Ishikawa (cell line): ENCODE measurements at regions not wholly inside any gene's neighbourhood (a gene's known extent, or its start where the extent isn't known, plus 50 kb on each side); places are given as distances from the start of the nearest gene placed in this dataset.

Experiments
- EP300 ChIP-seq: IDR thresholded peaks from 2 replicates; pipeline ENCODE4 v1.6.1; 2012; ENCODE audit warnings: borderline replicate concordance
- TCF12 ChIP-seq: IDR thresholded peaks from 2 replicates; pipeline ENCODE4 v1.6.1; 2012; ENCODE audit warnings: low read depth
- TF ChIP-seq, protein P1 (sequence below): IDR thresholded peaks from 2 replicates; pipeline ENCODE4 v1.6.1; 2012; ENCODE audit warnings: low read depth, mild to moderate bottlenecking

DNA sequence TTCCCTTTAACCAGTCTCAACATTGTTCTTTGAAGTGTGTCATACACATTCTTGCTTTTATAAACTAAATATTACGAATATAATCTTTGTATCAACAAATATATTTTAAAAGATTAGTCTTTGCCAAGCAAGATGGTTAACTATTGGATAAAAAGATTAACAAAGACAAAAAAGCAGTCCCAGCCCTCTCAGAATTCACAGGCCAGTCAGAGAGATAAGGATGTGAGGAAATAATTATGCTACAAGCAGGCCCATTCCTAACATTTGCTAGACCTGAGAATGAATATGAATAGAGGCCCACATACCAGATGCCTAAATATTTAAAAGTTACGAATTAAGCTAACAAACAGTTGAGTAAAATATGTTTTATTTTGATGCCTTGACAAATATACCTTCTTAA lies 457.7 kb downstream of the CETN3 start:
- TF ChIP-seq EP300 = no peak
- TF ChIP-seq, protein P1, sequence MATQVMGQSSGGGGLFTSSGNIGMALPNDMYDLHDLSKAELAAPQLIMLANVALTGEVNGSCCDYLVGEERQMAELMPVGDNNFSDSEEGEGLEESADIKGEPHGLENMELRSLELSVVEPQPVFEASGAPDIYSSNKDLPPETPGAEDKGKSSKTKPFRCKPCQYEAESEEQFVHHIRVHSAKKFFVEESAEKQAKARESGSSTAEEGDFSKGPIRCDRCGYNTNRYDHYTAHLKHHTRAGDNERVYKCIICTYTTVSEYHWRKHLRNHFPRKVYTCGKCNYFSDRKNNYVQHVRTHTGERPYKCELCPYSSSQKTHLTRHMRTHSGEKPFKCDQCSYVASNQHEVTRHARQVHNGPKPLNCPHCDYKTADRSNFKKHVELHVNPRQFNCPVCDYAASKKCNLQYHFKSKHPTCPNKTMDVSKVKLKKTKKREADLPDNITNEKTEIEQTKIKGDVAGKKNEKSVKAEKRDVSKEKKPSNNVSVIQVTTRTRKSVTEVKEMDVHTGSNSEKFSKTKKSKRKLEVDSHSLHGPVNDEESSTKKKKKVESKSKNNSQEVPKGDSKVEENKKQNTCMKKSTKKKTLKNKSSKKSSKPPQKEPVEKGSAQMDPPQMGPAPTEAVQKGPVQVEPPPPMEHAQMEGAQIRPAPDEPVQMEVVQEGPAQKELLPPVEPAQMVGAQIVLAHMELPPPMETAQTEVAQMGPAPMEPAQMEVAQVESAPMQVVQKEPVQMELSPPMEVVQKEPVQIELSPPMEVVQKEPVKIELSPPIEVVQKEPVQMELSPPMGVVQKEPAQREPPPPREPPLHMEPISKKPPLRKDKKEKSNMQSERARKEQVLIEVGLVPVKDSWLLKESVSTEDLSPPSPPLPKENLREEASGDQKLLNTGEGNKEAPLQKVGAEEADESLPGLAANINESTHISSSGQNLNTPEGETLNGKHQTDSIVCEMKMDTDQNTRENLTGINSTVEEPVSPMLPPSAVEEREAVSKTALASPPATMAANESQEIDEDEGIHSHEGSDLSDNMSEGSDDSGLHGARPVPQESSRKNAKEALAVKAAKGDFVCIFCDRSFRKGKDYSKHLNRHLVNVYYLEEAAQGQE = no peak
- TF ChIP-seq TCF12 = no peak
